Heart left ventricle (tissue), 16 donors: ENCODE measurements at regions not wholly inside any gene's neighbourhood (a gene's known extent, or its start where the extent isn't known, plus 50 kb on each side); places are given as distances from the start of the nearest gene placed in this dataset.

ENCODE experiments used
- ATAC-seq, 4 donors: fragments of 200-7000 bp; cut with Tn5 transposase; one replicate each; pipeline ENCODE4 v1.9.1; 2020 to 2022; ENCODE audit warnings: moderate library complexity in 4 of 4, mild to moderate bottlenecking in 3 of 4, moderate number of reproducible peaks in 1 of 4
- DNase-seq, 5 donors: peaks; one replicate each; pipeline ENCODE4 v3.0.0-alpha.2; 2020
- H3K27ac ChIP-seq, 12 donors: fragments of 200-600 bp; sonication (generic) in 4 of 12; one replicate each; pipeline versions ENCODE4 v1.5.0 to v1.8.0; 2016 to 2022; ENCODE audit warnings: mild to moderate bottlenecking in 2 of 12
- H3K27me3 ChIP-seq, 9 donors: fragments of 200-600 bp; sonication (generic) in 2 of 9; one replicate each; pipeline versions ENCODE4 v1.5.1 to v1.8.0; 2016 to 2022; ENCODE audit warnings: mild to moderate bottlenecking in 3 of 9
- H3K36me3 ChIP-seq, 9 donors: fragments of 200-600 bp; sonication (generic) in 2 of 9; one replicate each; pipeline versions ENCODE4 v1.5.0 to v1.8.0; 2018 to 2022; ENCODE audit warnings: mild to moderate bottlenecking in 2 of 9
- H3K4me1 ChIP-seq, 12 donors: fragments of 200-600 bp; sonication (generic) in 4 of 12; one replicate each; pipeline versions ENCODE4 v1.5.0 to v1.8.0; 2016 to 2022; ENCODE audit warnings: mild to moderate bottlenecking in 3 of 12
- H3K4me3 ChIP-seq, 12 donors: fragments of 200-600 bp; sonication (generic) in 4 of 12; one replicate each; pipeline versions ENCODE4 v1.5.0 to v1.8.0; 2017 to 2022; ENCODE audit warnings: mild to moderate bottlenecking in 9 of 12, moderate library complexity in 4 of 12
- H3K9me3 ChIP-seq, 12 donors: fragments of 200-600 bp; sonication (generic) in 4 of 12; one replicate each; pipeline versions ENCODE4 v1.5.0 to v1.8.0; 2016 to 2022; ENCODE audit warnings: mild to moderate bottlenecking in 1 of 12
- POLR2A ChIP-seq, 2 donors: fragments of 450-650 bp; IDR thresholded peaks; one replicate each; pipeline ENCODE4 v1.6.1; 2017; ENCODE audit warnings: antibody characterized with exemption in 2 of 2, mild to moderate bottlenecking in 2 of 2, moderate library complexity in 2 of 2
- WGBS, 4 donors: extraction: QIAGEN DNeasy Blood & Tissue Kit in 2 of 4; methylation state at CpG; one replicate each; pipeline versions ENCODE4 v1.1.5 to v1.1.7; 2013 to 2018; 5-methylcytosine and 5-hydroxymethylcytosine counted together
- intact Hi-C, 10 donors: fragments of 100-400 bp; cut with DNase I; formaldehyde crosslinking; loops; one replicate each; pipeline versions ENCODE4 v1.11.1 to v1.14.2; 2022
- TF ChIP-seq, protein P1 (sequence below), 12 donors: fragments of 200-600 bp; sonication (generic) in 4 of 12; IDR thresholded peaks; one replicate each; pipeline versions ENCODE4 v1.5.0 to v1.8.0; 2018 to 2022; ENCODE audit warnings: antibody characterized with exemption in 12 of 12, mild to moderate bottlenecking in 5 of 12
- donor health status: ischemic (EF 13 %, LVEDD 7.1; RV severe dilation, severe dysfunction).
- donor health status: healthy with polysubstance abuse.
- donor health status: DM: no; HTN: yes; CAD: no.
- donor health status: DM: no; HTN: no; CAD: no.
- donor health status: ischemic (EF 25% LVEDD 6.9; RV normal size, moderate dysfunction).
- donor health status: ischemic (EF 25% LVEDD 5.7; RV mildly dilated, moderate dysfunction).
- donor health status: healthy.
- donor health status: DM: yes; HTN: yes; CAD: no.
- donor health status: ischemic (EF 35%, LVEDD 5.7; RV mildly dilated, moderate dysfunction).
- donor health status: nonischemic (EF 11% LVEDD 7.7; RV severe dilation, severe dysfunction).
- donor health status: DM: yes; HTN: yes; CAD: no.
- donor health status: PGD.
- donor health status: ischemic (EF 29% LVEDD 5.4; RV normal size, mild dysfunction).
- donor health status: nonischemic (EF 23%, LVEDD 6.1; RV moderate dilation, normal function).

DNA sequence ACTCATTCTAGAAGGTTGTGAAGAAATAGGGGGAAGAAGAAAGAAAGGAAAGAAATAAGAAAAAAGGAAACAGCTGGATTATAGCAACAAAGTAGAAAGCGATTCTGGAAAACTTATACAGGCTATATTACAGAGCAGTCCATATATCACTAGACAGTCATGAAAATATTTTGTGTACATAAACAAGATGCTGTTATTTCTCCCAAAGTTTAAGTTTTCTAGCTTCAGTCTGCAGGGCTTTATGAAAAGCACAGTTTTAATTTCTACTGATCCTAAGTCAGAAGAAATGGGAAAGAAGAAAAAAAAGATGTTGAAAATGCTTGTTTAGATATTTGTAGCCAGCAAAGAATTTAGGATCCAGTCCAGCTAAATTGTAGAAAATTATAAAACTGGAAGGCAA, 321.4 kb upstream of the NDN start:
- WGBS, 4 donors: 23 to 65% (median 42%) methylated on average over 1 of the region's 1 CpG
- DNase-seq (no peak), ATAC-seq (no peak)
- H3K27me3 ChIP-seq: no peaks in the 10 kb centered on the region
- H3K27ac ChIP-seq: no peak overlapping the region
- H3K4me3 ChIP-seq: no peak overlapping the region
- TF ChIP-seq, protein P1, sequence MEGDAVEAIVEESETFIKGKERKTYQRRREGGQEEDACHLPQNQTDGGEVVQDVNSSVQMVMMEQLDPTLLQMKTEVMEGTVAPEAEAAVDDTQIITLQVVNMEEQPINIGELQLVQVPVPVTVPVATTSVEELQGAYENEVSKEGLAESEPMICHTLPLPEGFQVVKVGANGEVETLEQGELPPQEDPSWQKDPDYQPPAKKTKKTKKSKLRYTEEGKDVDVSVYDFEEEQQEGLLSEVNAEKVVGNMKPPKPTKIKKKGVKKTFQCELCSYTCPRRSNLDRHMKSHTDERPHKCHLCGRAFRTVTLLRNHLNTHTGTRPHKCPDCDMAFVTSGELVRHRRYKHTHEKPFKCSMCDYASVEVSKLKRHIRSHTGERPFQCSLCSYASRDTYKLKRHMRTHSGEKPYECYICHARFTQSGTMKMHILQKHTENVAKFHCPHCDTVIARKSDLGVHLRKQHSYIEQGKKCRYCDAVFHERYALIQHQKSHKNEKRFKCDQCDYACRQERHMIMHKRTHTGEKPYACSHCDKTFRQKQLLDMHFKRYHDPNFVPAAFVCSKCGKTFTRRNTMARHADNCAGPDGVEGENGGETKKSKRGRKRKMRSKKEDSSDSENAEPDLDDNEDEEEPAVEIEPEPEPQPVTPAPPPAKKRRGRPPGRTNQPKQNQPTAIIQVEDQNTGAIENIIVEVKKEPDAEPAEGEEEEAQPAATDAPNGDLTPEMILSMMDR (IDR thresholded peaks at IDR 0.05): no peak
- no peak for TF ChIP-seq POLR2A (IDR thresholded peaks at IDR 0.05)
- intact Hi-C loops: no loop called here
- no peaks in the 10 kb centered on the region for H3K36me3 ChIP-seq
- H3K4me1 ChIP-seq: no peaks in the 10 kb centered on the region
- H3K9me3 ChIP-seq: peaks cover 0 to 22% (median 0%) of the 10 kb centered on the region in 12 donors

DNA sequence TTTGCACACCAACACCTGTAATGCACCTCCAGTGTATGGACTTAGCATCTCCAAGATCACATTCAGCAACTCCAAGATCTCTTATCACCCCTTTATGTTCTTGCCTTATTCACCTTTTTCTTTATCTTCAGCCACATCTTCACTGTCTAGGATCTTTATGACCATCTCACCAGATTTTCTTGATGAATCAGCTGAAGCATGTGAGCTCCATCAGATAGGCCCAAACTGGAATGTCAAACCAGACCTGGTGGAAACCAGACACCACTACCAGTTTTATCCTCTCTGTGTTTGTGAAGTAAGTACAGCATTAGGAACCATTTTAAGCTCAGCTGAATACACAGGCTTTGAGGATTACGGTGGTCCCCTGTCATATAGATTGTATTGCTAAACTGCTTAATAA, 330.4 kb upstream of the NDN start:
- intact Hi-C loops: no loop called here
- Histone ChIP-seq H3K36me3 (no peaks in the 10 kb centered on the region), H3K4me1 (no peaks in the 10 kb centered on the region), H3K9me3 (peaks cover 0 to 4% (median 0%) of the 10 kb centered on the region in 12 donors), H3K27ac (no peak overlapping the region), H3K4me3 (no peak overlapping the region), H3K27me3 (no peaks in the 10 kb centered on the region)
- DNase-seq (no peak), ATAC-seq (no peak)
- WGBS, 4 donors: 82 to 88% (median 85%) methylated on average over 1 of the region's 1 CpG
- TF ChIP-seq, protein P1 (IDR thresholded peaks at IDR 0.05): no peak
- no peak for TF ChIP-seq POLR2A (IDR thresholded peaks at IDR 0.05)

DNA sequence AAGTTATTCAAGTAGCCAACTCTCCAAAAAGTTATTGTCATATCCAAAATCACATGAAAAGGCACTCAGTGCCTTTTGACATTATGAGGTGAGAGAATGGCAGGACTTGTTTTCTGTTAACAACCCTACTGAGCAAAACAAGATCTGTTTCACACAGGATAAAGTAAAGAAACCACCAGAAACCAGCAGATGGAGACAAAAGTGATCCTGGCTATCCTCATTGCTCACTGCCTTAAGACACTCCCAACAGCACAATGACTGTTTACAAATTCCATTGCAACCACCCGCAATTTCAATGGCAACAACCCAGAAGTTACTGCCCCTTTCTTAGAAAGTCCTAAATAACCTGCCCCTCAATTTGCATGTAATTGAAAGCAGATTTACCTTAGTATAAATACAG, 352.6 kb upstream of the NDN start:
- Histone ChIP-seq H3K36me3 (no peaks in the 10 kb centered on the region), H3K27me3 (no peaks in the 10 kb centered on the region), H3K27ac (no peak overlapping the region), H3K4me1 (no peaks in the 10 kb centered on the region), H3K4me3 (no peak overlapping the region), H3K9me3 (peaks cover 0 to 30% (median 3%) of the 10 kb centered on the region in 12 donors)
- TF ChIP-seq, protein P1 (IDR thresholded peaks at IDR 0.05): no peak
- TF ChIP-seq POLR2A (IDR thresholded peaks at IDR 0.05): no peak
- DNase-seq (no peak), ATAC-seq (no peak)
- intact Hi-C loops: no loop called here
- WGBS, 4 donors: 35 to 68% (median 53%) methylated on average over 1 of the region's 1 CpG

DNA sequence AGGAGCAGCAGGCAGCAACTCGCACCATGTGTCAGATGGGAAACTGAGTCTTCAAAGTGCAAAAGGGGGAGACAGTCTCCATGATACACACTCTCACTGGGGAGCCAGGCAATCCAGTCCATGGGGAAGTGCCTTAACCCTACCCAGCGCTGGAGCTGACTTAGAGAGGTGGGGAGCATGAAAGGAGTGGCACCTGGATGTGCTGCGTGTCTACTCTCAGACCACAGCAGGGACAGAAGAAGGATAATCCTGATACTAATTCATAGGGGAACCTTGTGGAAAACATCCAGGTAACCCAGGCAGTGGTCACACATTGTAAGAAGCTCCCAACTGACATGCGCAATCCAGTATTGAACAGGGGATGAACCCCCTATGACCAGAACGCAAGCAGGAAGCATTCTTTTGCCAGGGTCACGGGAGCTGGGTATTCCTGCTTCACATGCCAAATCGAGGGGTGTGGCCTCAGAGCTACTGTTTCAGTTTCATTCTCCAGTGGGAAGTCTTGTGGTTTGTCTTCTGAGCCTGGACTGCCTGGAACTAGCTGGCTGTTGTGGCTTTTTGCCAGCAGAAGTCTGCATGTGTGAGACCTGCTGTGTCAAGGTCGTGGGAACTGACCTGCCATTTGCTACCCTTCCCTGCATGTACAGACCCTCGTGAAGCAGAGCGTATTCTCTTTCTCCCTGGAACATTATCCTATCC, 367.6 kb upstream of the NDN start:
- no peak overlapping the region for H3K27ac ChIP-seq
- no peak for TF ChIP-seq POLR2A (IDR thresholded peaks at IDR 0.05)
- TF ChIP-seq, protein P1 (IDR thresholded peaks at IDR 0.05): no peak
- no peak overlapping the region for H3K4me3 ChIP-seq
- no peaks in the 10 kb centered on the region for H3K36me3 ChIP-seq
- no peak for DNase-seq
- no peaks in the 10 kb centered on the region for H3K27me3 ChIP-seq
- 55 to 58% (median 57%) methylated on average over 9 to 10 of the region's 10 CpGs for WGBS, 4 donors
- H3K4me1 ChIP-seq: no peaks in the 10 kb centered on the region
- intact Hi-C loops: no loop called here
- H3K9me3 ChIP-seq: no peaks in the 10 kb centered on the region
- ATAC-seq: no peak
